Fibroblast of skin of right biceps (primary cell): ENCODE measurements at regions not wholly inside any gene's neighbourhood (a gene's known extent, or its start where the extent isn't known, plus 50 kb on each side); places are given as distances from the start of the nearest gene placed in this dataset.

Experiments used
- DNase-seq: peaks from one replicate; pipeline ENCODE4 v3.0.0-alpha.2; 2013

- no peak for DNase-seq
These were observed 92.0 kb upstream of the SNTG2 start for GRCh38 chr2:858646-859045.

- DNase-seq, result no peak
These were observed 92.7 kb upstream of the SNTG2 start for GRCh38 chr2:857937-858336.

- DNase-seq, result no peak
These were observed 93.6 kb upstream of the SNTG2 start for GRCh38 chr2:857081-857480.

- no peak for DNase-seq
These were observed 94.2 kb upstream of the SNTG2 start for GRCh38 chr2:856456-856855.

- DNase-seq, result no peak
These were observed 94.6 kb upstream of the SNTG2 start for GRCh38 chr2:856041-856440.

- DNase-seq, result no peak
These were observed 95.5 kb upstream of the SNTG2 start for GRCh38 chr2:855177-855576.

- no peak for DNase-seq
These were observed 96.2 kb upstream of the SNTG2 start for GRCh38 chr2:854460-854859.

- no peak for DNase-seq
These were observed 97.3 kb upstream of the SNTG2 start for GRCh38 chr2:853203-853870.

GRCh38 chr2:852168-852567, 98.5 kb upstream of the SNTG2 start:
- DNase-seq, result no peak

- no peak for DNase-seq
These were observed 99.0 kb upstream of the SNTG2 start for GRCh38 chr2:851680-852079.

GRCh38 chr2:851078-851477, 99.6 kb upstream of the SNTG2 start:
- no peak for DNase-seq

GRCh38 chr2:850429-850828, 100.2 kb upstream of the SNTG2 start:
- no peak for DNase-seq

- no peak for DNase-seq
These were observed 102.5 kb upstream of the SNTG2 start for GRCh38 chr2:848099-848498.

- DNase-seq, result no peak
These were observed 103.0 kb upstream of the SNTG2 start for GRCh38 chr2:847669-848068.

- no peak for DNase-seq
These were observed 105.9 kb upstream of the SNTG2 start for GRCh38 chr2:844715-845114.

- DNase-seq, result no peak
These were observed 108.4 kb upstream of the SNTG2 start for GRCh38 chr2:842151-842803.

- no peak for DNase-seq
These were observed 109.6 kb upstream of the SNTG2 start for GRCh38 chr2:841036-841435.

- DNase-seq, result no peak
These were observed 116.4 kb upstream of the SNTG2 start for GRCh38 chr2:834233-834632.

GRCh38 chr2:833180-833579, 117.5 kb upstream of the SNTG2 start:
- DNase-seq, result no peak

- no peak for DNase-seq
These were observed 118.0 kb upstream of the SNTG2 start for GRCh38 chr2:832635-833034.

GRCh38 chr2:831622-832021, 119.0 kb upstream of the SNTG2 start:
- no peak for DNase-seq

GRCh38 chr2:831225-831536, 119.5 kb upstream of the SNTG2 start:
- no peak for DNase-seq

GRCh38 chr2:830419-831224, 120.0 kb upstream of the SNTG2 start:
- DNase-seq, result no peak

GRCh38 chr2:829047-829446, 121.6 kb upstream of the SNTG2 start:
- DNase-seq, result no peak
